ENCODE measurements at regions not wholly inside any gene's neighbourhood (a gene's known extent, or its start where the extent isn't known, plus 50 kb on each side); places are given as distances from the start of the nearest gene placed in this dataset.

DNA sequence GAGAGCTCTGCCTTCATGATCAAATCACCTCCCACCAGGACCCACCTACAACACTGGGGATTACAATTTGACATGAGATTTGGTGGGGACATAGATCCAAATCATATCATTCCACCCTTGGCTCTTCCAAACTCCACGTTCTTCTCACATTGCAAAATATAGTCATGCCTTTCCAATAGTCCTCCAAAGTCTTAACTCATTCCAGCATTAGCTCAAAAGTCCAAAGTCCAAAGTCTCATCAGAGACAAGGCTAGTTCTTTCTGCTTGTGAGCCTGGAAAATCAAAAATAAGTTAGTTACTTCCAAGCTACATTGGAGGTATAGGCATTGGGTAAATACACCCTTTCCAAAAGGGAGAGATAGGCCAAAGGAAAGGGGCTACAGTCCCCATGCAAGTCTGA is 186.9 kb upstream of the PAPPA start:
- no peaks in the 10 kb centered on the region for H3K9me3 ChIP-seq (ENCODE audit: insufficient read depth, low read length)
- no peak overlapping the region for H2AFZ ChIP-seq (ENCODE audit: low read depth, low read length)
- H4K20me1 ChIP-seq (ENCODE audit: insufficient read depth, low read length), result no peaks in the 10 kb centered on the region
- no peak overlapping the region for H3K4me3 ChIP-seq (ENCODE audit: low read length)
- no peak overlapping the region for H3K27ac ChIP-seq (ENCODE audit: low read length)
- H3K4me2 ChIP-seq (ENCODE audit: low read length), result no peak overlapping the region
- no peaks in the 10 kb centered on the region for H3K27me3 ChIP-seq (ENCODE audit: low read depth, low read length)
- no peaks in the 10 kb centered on the region for H3K36me3 ChIP-seq (replicated peaks; ENCODE audit: low read depth, low read length)
- TF ChIP-seq EZH2phosphoT487 (IDR thresholded peaks at IDR 0.05; ENCODE audit: low read depth) (no peak), CTCF (IDR thresholded peaks at IDR 0.05; ENCODE audit: low read depth, low read length) (no peak)
- no peaks in the 10 kb centered on the region for H3K79me2 ChIP-seq (ENCODE audit: low read length)
- H3K9ac ChIP-seq (ENCODE audit: low read length), result no peak overlapping the region
- H3K4me1 ChIP-seq (ENCODE audit: low read length), result no peaks in the 10 kb centered on the region; the same call in 1 of the 2 replicates

- Histone ChIP-seq H3K4me2 (ENCODE audit: low read length) (0 out of 2 replicates have a peak overlapping the region, but pooled peaks have one; percentile 7), H3K27me3 (ENCODE audit: low read depth, low read length) (no peaks in the 10 kb centered on the region), H3K79me2 (ENCODE audit: low read length) (no peaks in the 10 kb centered on the region), H3K36me3 (replicated peaks; ENCODE audit: low read depth, low read length) (no peaks in the 10 kb centered on the region), H3K27ac (ENCODE audit: low read length) (no peak overlapping the region), H3K4me1 (ENCODE audit: low read length) (no peaks in the 10 kb centered on the region; the same call in 1 of the 2 replicates), H3K4me3 (ENCODE audit: low read length) (no peak overlapping the region), H4K20me1 (ENCODE audit: insufficient read depth, low read length) (no peaks in the 10 kb centered on the region), H2AFZ (ENCODE audit: low read depth, low read length) (no peak overlapping the region), H3K9me3 (ENCODE audit: insufficient read depth, low read length) (no peaks in the 10 kb centered on the region), H3K9ac (ENCODE audit: low read length) (no peak overlapping the region)
- TF ChIP-seq CTCF (IDR thresholded peaks at IDR 0.05; ENCODE audit: low read depth, low read length) (no peak), EZH2phosphoT487 (IDR thresholded peaks at IDR 0.05; ENCODE audit: low read depth) (no peak)
Measured at GRCh38 chr9:115969096-115969495, 184.5 kb upstream of the PAPPA start.

DNA sequence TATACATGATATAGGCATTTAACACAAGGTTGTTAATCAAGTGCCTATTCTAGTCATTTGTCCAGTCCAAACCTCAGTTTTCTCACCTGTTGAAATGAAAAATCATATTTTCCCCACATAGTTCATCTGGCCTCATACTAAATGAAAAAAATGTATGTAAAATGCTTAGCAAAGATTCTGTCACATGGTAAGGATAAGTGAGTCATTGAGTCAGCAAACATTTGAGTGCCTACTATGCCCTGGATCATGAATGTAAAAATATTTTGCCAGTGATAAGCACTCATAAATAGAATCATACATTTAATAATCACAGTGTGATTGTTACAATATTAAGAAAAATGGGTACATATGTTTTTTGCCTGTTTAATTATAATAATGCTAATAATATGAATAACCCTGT is 181.2 kb upstream of the PAPPA start:
- Histone ChIP-seq H3K27ac (ENCODE audit: low read length) (no peak overlapping the region), H3K4me3 (ENCODE audit: low read length) (no peak overlapping the region), H3K4me1 (ENCODE audit: low read length) (no peaks in the 10 kb centered on the region; the same call in 1 of the 2 replicates), H3K79me2 (ENCODE audit: low read length) (no peaks in the 10 kb centered on the region), H4K20me1 (ENCODE audit: insufficient read depth, low read length) (no peaks in the 10 kb centered on the region), H3K9ac (ENCODE audit: low read length) (no peak overlapping the region), H3K4me2 (ENCODE audit: low read length) (no peak overlapping the region), H3K27me3 (ENCODE audit: low read depth, low read length) (no peaks in the 10 kb centered on the region), H2AFZ (ENCODE audit: low read depth, low read length) (no peak overlapping the region), H3K9me3 (ENCODE audit: insufficient read depth, low read length) (no peaks in the 10 kb centered on the region), H3K36me3 (replicated peaks; ENCODE audit: low read depth, low read length) (no peaks in the 10 kb centered on the region)
- TF ChIP-seq EZH2phosphoT487 (IDR thresholded peaks at IDR 0.05; ENCODE audit: low read depth), result no peak
- TF ChIP-seq CTCF (IDR thresholded peaks at IDR 0.05; ENCODE audit: low read depth, low read length), result no peak

- H3K4me2 ChIP-seq (ENCODE audit: low read length), result no peak overlapping the region
- no peak overlapping the region for H3K27ac ChIP-seq (ENCODE audit: low read length)
Measured at GRCh38 chr9:115972843-115973595, 180.6 kb upstream of the PAPPA start.

More at GRCh38 chr9:115972843-115973595, 180.6 kb upstream of the PAPPA start:
- no peaks in the 10 kb centered on the region for H3K27me3 ChIP-seq (ENCODE audit: low read depth, low read length)
- no peaks in the 10 kb centered on the region; the same call in 1 of the 2 replicates for H3K4me1 ChIP-seq (ENCODE audit: low read length)
- no peak overlapping the region for H3K4me3 ChIP-seq (ENCODE audit: low read length)
- H4K20me1 ChIP-seq (ENCODE audit: insufficient read depth, low read length), result no peaks in the 10 kb centered on the region
- H2AFZ ChIP-seq (ENCODE audit: low read depth, low read length), result no peak overlapping the region
- no peaks in the 10 kb centered on the region for H3K36me3 ChIP-seq (replicated peaks; ENCODE audit: low read depth, low read length)
- H3K79me2 ChIP-seq (ENCODE audit: low read length), result no peaks in the 10 kb centered on the region
- no peaks in the 10 kb centered on the region for H3K9me3 ChIP-seq (ENCODE audit: insufficient read depth, low read length)
- TF ChIP-seq EZH2phosphoT487 (IDR thresholded peaks at IDR 0.05; ENCODE audit: low read depth) (no peak), CTCF (IDR thresholded peaks at IDR 0.05; ENCODE audit: low read depth, low read length) (no peak)
- no peak overlapping the region for H3K9ac ChIP-seq (ENCODE audit: low read length)

Data from OCI-LY3 (cell line).